ENCODE measurements at regions not wholly inside any gene's neighbourhood (a gene's known extent, or its start where the extent isn't known, plus 50 kb on each side); places are given as distances from the start of the nearest gene placed in this dataset.

DNA sequence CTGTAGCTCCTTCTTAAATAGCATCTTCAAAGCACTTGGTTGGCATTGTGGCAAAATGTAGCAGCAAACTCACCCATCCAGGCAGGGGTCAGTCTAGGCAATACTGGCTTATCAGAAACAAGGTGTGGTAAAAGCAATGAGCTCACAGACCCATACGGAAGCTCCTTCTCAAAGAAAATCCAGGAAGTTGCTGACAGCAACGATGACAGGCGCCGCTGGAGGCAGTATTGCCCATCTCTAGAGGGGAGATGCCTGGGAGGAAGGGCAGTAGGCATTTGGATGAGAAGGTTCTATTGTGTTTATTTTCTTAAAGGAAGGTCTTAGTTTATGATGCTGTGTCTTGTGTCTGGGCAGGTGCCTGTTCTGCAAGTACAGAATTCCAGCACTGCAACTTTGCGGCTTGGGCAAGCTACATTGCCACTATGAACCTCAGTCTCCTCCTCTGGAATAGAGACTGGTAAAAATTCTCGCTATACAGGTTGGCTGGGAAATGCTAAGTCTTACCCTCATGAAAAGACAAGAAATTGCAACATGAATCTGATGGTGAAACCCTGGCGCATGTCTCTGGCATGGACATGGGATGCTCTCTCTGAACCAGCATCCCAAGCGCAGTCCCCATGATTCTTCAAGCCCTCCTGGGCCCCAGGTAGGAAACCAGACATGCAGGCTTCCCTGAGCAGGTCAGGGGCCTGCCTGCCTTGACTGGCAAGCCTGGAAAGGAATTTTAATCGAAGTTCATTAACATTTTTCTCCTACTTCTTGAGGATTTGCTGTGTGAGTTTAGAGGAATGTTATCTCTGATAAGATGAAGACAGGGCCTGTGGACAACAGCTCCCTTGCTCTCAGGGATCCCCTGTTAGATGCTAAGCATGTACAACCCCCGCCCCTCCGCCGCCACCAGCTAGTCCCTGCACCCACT is 156.0 kb downstream of the TFCP2L1 start:
- no peak for DNase-seq
- Histone ChIP-seq H3K27me3 (no peaks in the 10 kb centered on the region), H3K9me3 (no peaks in the 10 kb centered on the region), H3K4me1 (ENCODE audit: insufficient read depth) (no peaks in the 10 kb centered on the region), H3K36me3 (no peaks in the 10 kb centered on the region), H3K4me3 (no peak overlapping the region), H3K27ac (no peak overlapping the region)
- TF ChIP-seq, protein P1, sequence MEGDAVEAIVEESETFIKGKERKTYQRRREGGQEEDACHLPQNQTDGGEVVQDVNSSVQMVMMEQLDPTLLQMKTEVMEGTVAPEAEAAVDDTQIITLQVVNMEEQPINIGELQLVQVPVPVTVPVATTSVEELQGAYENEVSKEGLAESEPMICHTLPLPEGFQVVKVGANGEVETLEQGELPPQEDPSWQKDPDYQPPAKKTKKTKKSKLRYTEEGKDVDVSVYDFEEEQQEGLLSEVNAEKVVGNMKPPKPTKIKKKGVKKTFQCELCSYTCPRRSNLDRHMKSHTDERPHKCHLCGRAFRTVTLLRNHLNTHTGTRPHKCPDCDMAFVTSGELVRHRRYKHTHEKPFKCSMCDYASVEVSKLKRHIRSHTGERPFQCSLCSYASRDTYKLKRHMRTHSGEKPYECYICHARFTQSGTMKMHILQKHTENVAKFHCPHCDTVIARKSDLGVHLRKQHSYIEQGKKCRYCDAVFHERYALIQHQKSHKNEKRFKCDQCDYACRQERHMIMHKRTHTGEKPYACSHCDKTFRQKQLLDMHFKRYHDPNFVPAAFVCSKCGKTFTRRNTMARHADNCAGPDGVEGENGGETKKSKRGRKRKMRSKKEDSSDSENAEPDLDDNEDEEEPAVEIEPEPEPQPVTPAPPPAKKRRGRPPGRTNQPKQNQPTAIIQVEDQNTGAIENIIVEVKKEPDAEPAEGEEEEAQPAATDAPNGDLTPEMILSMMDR (IDR thresholded peaks at IDR 0.05): no peak
- TF ChIP-seq EP300 (IDR thresholded peaks at IDR 0.05) (no peak), POLR2A (IDR thresholded peaks at IDR 0.05) (no peak)
- 59 to 64% (median 62%) methylated on average over 12 of the region's 12 CpGs for WGBS, 3 donors
- intact Hi-C loops (cut with DNase I): no loop called here

DNA sequence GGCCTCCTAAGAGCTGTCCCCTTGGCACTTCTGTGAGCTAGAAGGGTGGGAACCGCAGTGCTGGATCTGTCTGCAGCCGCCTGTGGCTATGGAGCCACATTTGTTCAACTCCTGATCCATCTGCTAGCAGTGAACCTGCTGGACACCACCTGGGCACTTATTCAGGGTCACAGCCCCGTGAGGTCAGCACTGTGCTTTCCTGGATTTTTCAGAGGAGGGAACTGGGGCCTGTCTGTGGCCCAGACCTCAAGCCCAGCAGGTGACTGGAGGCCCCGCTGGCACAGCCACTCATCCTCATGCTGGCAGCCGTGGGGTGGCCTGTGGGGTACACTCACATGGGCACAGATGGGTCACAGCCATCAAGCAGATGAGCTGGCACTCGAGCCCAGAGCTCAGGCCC is 155.3 kb downstream of the TFCP2L1 start:
- WGBS, 3 donors: 83 to 93% (median 93%) methylated on average over 4 to 6 of the region's 6 CpGs
- Histone ChIP-seq H3K27me3 (no peaks in the 10 kb centered on the region), H3K4me3 (no peak overlapping the region), H3K9me3 (no peaks in the 10 kb centered on the region), H3K27ac (no peak overlapping the region), H3K36me3 (no peaks in the 10 kb centered on the region), H3K4me1 (ENCODE audit: insufficient read depth) (no peaks in the 10 kb centered on the region)
- no peak for DNase-seq
- intact Hi-C loops (cut with DNase I): no loop called here
- no peak for TF ChIP-seq POLR2A (IDR thresholded peaks at IDR 0.05)
- no peak for TF ChIP-seq EP300 (IDR thresholded peaks at IDR 0.05)
- TF ChIP-seq, protein P1 (IDR thresholded peaks at IDR 0.05): no peak

DNA sequence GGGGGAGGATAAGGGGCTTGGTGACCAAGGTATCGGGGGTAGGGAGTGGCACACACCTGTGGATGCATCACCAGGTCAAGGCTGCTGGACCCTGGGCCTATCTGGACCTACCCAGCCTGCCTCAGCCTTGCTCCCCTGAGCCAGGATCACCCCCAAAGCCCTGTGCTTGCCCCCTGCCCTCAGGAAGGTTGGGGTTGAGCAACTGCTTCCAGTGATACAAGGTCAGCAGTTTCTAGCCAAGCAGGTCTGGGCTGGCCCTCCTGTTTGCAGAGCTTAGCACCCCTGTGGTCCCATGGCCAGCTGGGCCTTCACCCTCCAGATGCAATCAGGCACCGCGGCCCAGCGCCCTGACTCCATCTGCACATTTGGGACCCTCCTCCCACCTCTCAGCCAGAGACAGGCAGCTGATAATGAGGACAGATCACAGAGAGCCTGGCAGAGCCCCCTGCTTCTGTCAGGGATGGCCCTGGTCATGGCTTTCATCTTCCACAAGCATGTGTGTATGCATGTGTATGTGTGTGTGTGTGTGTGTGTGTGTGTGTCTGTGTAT is 154.6 kb downstream of the TFCP2L1 start:
- no peak for DNase-seq
- WGBS, 3 donors: 78 to 85% (median 83%) methylated on average over 4 of the region's 4 CpGs
- H3K4me1 ChIP-seq (ENCODE audit: insufficient read depth): no peaks in the 10 kb centered on the region
- no peaks in the 10 kb centered on the region for H3K27me3 ChIP-seq
- H3K4me3 ChIP-seq: no peak overlapping the region
- intact Hi-C loops (cut with DNase I): no loop called here
- H3K36me3 ChIP-seq: no peaks in the 10 kb centered on the region
- no peak overlapping the region for H3K27ac ChIP-seq
- TF ChIP-seq, protein P1 (IDR thresholded peaks at IDR 0.05): no peak
- TF ChIP-seq EP300 (IDR thresholded peaks at IDR 0.05): no peak
- TF ChIP-seq POLR2A (IDR thresholded peaks at IDR 0.05): no peak
- no peaks in the 10 kb centered on the region for H3K9me3 ChIP-seq

DNA sequence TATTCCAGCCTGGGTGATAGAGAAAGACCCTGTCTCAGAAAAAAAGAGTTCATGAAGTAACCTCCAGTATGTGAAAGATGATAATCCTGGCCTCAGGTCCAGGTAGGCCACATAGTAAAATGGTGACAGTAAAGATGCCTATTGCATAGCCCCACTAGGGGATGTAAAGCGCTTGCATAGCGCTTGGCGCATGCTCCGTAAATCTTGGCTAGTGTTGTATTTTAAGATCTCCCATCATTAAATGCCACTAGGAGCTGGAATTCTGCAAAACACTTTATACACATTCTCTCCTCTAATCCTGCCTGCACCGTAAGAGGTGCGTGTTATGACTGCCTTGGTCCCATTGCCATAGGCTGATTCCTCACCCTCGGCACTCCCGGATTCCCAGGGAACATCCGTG is 153.6 kb downstream of the TFCP2L1 start:
- intact Hi-C loops (cut with DNase I): no loop called here
- Histone ChIP-seq H3K9me3 (no peaks in the 10 kb centered on the region), H3K4me1 (ENCODE audit: insufficient read depth) (no peaks in the 10 kb centered on the region), H3K27me3 (no peaks in the 10 kb centered on the region), H3K27ac (no peak overlapping the region), H3K36me3 (no peaks in the 10 kb centered on the region), H3K4me3 (no peak overlapping the region)
- WGBS, 3 donors: 82 to 84% (median 83%) methylated on average over 9 of the region's 9 CpGs
- TF ChIP-seq EP300 (IDR thresholded peaks at IDR 0.05): no peak
- no peak for TF ChIP-seq POLR2A (IDR thresholded peaks at IDR 0.05)
- TF ChIP-seq, protein P1 (IDR thresholded peaks at IDR 0.05): no peak
- no peak for DNase-seq

Data from ovary (tissue), 7 donors.